K562 (cell line): ENCODE measurements at regions not wholly inside any gene's neighbourhood (a gene's known extent, or its start where the extent isn't known, plus 50 kb on each side); places are given as distances from the start of the nearest gene placed in this dataset.

Experiments
- CTCF ChIP-seq, 3 experiments: IDR thresholded peaks in 2 of 3; conservative IDR thresholded peaks in 1 of 3; 2 replicates each; pipeline ENCODE4 v1.5.1; 2011 to 2012; ENCODE audit warnings: low read length in 3 of 3, mild to moderate bottlenecking in 3 of 3, control low read depth in 2 of 3, improper control_type of control experiment in 1 of 3, inconsistent platforms in 1 of 3, low read depth in 1 of 3, mixed read lengths in 1 of 3, moderate library complexity in 1 of 3; ENCODE audit not compliant: insufficient read depth in 2 of 3
- HNRNPUL1 ChIP-seq: fragments of 200-400 bp; formaldehyde crosslinking; IDR thresholded peaks from 2 replicates; pipeline ENCODE4 v1.6.1; 2017; ENCODE audit warnings: low read length
- SMAD3 ChIP-seq: fragments of 450-650 bp; formaldehyde crosslinking; conservative IDR thresholded peaks from 2 replicates; pipeline ENCODE4 v1.4.0; 2020; ENCODE audit warnings: mild to moderate bottlenecking
- TEAD4 ChIP-seq, 2 experiments: sonication (generic) in 1 of 2; formaldehyde crosslinking in 1 of 2; IDR thresholded peaks; 2 replicates each; pipeline versions ENCODE4 v1.6.1 to v1.8.0; 2012 to 2022; ENCODE audit warnings: borderline replicate concordance in 1 of 2, inconsistent platforms in 1 of 2, low read length in 1 of 2, mild to moderate bottlenecking in 1 of 2, missing genetic modification reagents in 1 of 2
- ZFPM2 ChIP-seq: fragments of 250-450 bp; sonication (Bioruptor Pico); IDR thresholded peaks from 2 replicates; pipeline ENCODE4 v1.5.1; 2022; ENCODE audit warnings: mild to moderate bottlenecking

DNA sequence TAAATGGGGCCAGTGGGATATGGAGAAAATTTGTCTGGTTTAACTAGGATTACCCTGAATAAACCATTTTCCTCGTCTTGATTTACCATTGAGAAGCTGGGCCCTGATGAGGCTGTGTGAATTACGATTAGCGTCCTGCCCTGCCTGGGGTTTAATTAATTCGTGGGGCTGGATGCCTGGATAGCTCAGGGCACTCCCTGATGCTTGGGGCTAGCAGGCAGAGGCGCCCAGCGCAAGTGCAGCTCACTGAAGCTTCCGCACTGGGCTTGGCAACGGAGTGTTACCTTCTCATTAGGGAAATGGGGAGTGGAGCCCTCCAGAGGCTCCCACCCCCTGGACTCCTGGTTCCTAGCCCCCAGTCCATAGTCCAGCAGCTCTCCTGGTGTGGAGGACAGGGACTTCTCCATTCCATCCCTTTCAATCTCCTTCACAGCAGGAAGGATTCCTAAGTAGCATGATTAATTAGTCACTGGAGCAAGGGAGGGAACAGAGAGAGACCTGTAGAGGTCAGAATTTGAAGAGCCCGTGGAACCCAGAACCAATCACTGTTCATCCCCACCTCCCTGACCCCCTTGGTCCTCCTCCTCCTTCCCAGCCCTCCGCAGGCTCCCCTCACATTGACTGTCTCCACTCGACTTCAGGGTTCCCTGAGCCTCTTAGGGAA, 107.2 kb downstream of the UQCRFS1 start:
- no peak for TF ChIP-seq SMAD3 (CRISPR knock-in tag)
- no peak for TF ChIP-seq CTCF (IDR thresholded peaks at IDR 0.05 in 2 of 3, conservative IDR thresholded peaks at IDR 0.05 in 1 of 3; ENCODE audit: insufficient read depth in 2 of 3, low read depth in 1 of 3, low read length in 3 of 3)
- TF ChIP-seq TEAD4 (IDR thresholded peaks at IDR 0.05; ENCODE audit: low read length): no peak
- TF ChIP-seq TEAD4 (CRISPR knock-in tag; IDR thresholded peaks at IDR 0.05; ENCODE audit: borderline replicate concordance): no peak
- no peak for TF ChIP-seq ZFPM2
- no peak for TF ChIP-seq HNRNPUL1
